Esophagus squamous epithelium (tissue), 4 donors: ENCODE measurements at regions not wholly inside any gene's neighbourhood (a gene's known extent, or its start where the extent isn't known, plus 50 kb on each side); places are given as distances from the start of the nearest gene placed in this dataset.

Experiments used
- POLR2A ChIP-seq, 4 donors: fragments of 450-650 bp; IDR thresholded peaks; one replicate each; pipeline ENCODE4 v1.6.1; 2017; ENCODE audit warnings: antibody characterized with exemption in 4 of 4, mild to moderate bottlenecking in 4 of 4, moderate library complexity in 3 of 4
- TF ChIP-seq, protein P1 (sequence below), 6 experiments: fragments of 450-650 bp in 4 of 6; fragments of 200-600 bp in 2 of 6; sonication (generic) in 2 of 6; IDR thresholded peaks; one replicate each; pipeline ENCODE4 v1.5.1; 2016 to 2019; ENCODE audit warnings: antibody characterized with exemption in 6 of 6, mild to moderate bottlenecking in 4 of 6, moderate library complexity in 4 of 6

DNA sequence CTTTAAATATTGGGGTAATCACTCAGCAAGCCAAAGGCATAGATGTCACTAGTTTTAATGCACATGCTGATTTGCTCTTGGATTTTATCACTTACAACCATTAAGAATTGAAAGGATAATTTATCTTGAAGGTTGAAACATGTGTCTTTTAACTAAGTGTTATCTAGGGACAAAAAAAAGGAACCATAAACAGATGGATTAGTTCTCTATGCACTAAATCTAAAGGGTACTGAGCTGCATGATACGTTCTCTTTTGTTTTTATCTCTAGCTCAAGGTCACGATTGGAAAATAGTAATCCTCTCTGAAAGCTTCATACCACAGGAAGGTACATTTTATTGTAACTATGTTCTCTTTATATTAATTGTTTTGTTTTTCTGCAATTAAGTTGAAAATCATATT, 1426.6 kb downstream of the GRIK2 start:
- no peak for TF ChIP-seq POLR2A (IDR thresholded peaks at IDR 0.05)
- TF ChIP-seq, protein P1, sequence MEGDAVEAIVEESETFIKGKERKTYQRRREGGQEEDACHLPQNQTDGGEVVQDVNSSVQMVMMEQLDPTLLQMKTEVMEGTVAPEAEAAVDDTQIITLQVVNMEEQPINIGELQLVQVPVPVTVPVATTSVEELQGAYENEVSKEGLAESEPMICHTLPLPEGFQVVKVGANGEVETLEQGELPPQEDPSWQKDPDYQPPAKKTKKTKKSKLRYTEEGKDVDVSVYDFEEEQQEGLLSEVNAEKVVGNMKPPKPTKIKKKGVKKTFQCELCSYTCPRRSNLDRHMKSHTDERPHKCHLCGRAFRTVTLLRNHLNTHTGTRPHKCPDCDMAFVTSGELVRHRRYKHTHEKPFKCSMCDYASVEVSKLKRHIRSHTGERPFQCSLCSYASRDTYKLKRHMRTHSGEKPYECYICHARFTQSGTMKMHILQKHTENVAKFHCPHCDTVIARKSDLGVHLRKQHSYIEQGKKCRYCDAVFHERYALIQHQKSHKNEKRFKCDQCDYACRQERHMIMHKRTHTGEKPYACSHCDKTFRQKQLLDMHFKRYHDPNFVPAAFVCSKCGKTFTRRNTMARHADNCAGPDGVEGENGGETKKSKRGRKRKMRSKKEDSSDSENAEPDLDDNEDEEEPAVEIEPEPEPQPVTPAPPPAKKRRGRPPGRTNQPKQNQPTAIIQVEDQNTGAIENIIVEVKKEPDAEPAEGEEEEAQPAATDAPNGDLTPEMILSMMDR (IDR thresholded peaks at IDR 0.05), result no peak
